ENCODE measurements at regions not wholly inside any gene's neighbourhood (a gene's known extent, or its start where the extent isn't known, plus 50 kb on each side); places are given as distances from the start of the nearest gene placed in this dataset.

DNA sequence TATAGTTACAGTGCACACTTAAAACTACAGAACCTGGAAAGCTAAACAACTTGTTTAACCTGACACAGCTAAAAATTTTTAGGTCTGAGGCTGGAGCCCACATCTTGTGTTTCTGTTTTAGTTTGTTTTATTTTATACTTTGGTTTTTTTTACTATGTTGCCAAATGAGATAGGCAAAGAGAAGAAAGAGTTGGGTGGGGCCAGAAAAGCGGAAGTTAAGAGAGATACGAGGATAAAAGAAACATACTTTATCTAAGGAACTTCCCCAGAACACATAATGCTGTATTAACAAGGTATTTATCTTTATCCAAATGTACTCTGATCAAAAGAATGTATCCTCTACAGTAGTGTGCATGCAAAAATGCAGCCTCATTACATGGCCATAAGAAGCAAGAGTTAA, 1145.7 kb downstream of the EPHA3 start:
- no peak for ATAC-seq

DNA sequence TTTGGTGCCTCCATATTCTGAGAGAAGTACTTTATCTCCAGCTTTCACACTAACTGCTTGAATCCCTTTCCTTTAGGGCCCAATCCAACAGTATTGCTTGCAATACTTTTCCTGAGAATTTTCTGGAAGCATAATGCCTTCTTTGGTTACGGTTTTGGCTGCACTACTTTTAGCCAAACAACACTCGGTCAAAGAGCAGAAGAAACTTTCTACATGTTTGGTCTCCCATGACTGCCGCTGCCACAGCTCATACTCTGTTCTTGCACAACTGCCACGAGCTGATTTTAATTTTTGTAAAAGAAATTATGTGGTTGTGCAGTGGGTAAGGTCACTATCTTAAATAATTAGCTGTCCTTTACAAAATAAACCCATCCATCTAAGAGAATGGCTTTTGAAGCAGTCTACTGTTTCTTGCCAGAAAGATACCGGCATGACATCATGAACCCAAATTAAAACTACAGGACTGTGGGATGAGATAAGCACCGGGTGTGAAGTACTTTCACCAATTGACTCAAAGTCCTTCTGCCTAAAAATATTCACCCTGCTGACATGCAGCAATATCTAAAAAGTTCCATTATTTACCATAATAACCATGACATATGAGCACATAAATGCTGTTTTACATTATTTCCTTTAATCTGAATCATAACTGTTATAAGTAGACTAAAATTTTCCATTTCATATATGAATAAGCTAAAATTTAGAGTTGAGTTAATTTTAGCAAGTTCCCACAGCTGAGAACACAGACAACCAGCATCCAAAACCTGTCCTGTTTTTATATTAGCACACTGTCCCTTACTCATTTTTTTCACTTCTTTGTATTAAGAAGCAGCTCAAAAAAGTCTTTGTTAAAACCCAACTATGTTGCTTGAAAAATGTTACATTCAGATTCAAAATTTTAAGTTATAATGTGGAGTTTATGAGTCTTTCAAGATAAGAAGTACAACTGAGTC, 1154.3 kb downstream of the EPHA3 start:
- no peak for ATAC-seq
